NT2/D1 (cell line): ENCODE measurements at regions not wholly inside any gene's neighbourhood (a gene's known extent, or its start where the extent isn't known, plus 50 kb on each side); places are given as distances from the start of the nearest gene placed in this dataset.

ENCODE experiments used
- SUZ12 ChIP-seq: IDR thresholded peaks from 2 replicates; pipeline ENCODE4 v1.6.1; 2011; ENCODE audit not compliant: insufficient read length, insufficient read depth; ENCODE audit errors: extremely low read depth
- YY1 ChIP-seq: IDR thresholded peaks from 2 replicates; pipeline ENCODE4 v1.6.1; 2011; ENCODE audit not compliant: insufficient read length, insufficient read depth

DNA sequence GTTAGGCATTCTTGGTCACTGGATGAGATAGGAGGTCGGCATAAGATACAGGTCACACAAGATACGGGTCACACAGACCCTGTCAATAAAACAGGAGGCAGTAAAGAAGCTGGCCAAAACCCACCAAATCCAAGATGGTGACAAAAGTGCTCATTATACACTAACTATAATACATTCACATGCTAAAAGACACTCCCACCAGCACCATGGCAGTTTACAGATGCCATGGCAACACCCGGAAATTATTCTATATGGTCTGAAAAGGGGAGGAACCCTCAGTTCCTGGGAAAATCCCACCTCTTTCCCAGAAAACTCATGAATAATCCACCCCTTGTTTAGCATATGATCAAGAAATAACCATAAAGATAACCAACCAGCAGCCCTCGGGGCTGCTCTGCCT, 56.0 kb upstream of the PTPRM start:
- TF ChIP-seq SUZ12 (no peak), YY1 (no peak)
